Stomach (tissue), 4 donors: ENCODE measurements at regions not wholly inside any gene's neighbourhood (a gene's known extent, or its start where the extent isn't known, plus 50 kb on each side); places are given as distances from the start of the nearest gene placed in this dataset.

ENCODE experiments used
- CTCF ChIP-seq, 7 experiments: fragments of 450-650 bp in 4 of 7; fragments of 200-600 bp in 3 of 7; sonication (generic) in 3 of 7; IDR thresholded peaks; one replicate each; pipeline ENCODE4 v1.5.1; 2016 to 2019; ENCODE audit warnings: antibody characterized with exemption in 7 of 7, control low read depth in 2 of 7, mild to moderate bottlenecking in 1 of 7
- EP300 ChIP-seq: sonication (generic); formaldehyde crosslinking; IDR thresholded peaks from one replicate; pipeline ENCODE4 v1.6.1; 2017; ENCODE audit warnings: antibody characterized with exemption
- POLR2A ChIP-seq, 4 donors: fragments of 450-650 bp; IDR thresholded peaks; one replicate each; pipeline ENCODE4 v1.6.1; 2016; ENCODE audit warnings: antibody characterized with exemption in 4 of 4, control low read depth in 2 of 4, mild to moderate bottlenecking in 1 of 4, moderate library complexity in 1 of 4
- POLR2AphosphoS5 ChIP-seq, 3 donors: sonication (generic); formaldehyde crosslinking; IDR thresholded peaks; one replicate each; pipeline ENCODE4 v1.6.1; 2016; ENCODE audit warnings: antibody characterized with exemption in 3 of 3

- TF ChIP-seq POLR2A (IDR thresholded peaks at IDR 0.05) (no peak), CTCF (IDR thresholded peaks at IDR 0.05) (no peak), EP300 (no peak), POLR2AphosphoS5 (IDR thresholded peaks at IDR 0.05) (no peak)
Observed at GRCh38 chr4:162237676-162238075, 73.9 kb upstream of the FSTL5 start.
